ENCODE measurements at regions not wholly inside any gene's neighbourhood (a gene's known extent, or its start where the extent isn't known, plus 50 kb on each side); places are given as distances from the start of the nearest gene placed in this dataset.

DNA sequence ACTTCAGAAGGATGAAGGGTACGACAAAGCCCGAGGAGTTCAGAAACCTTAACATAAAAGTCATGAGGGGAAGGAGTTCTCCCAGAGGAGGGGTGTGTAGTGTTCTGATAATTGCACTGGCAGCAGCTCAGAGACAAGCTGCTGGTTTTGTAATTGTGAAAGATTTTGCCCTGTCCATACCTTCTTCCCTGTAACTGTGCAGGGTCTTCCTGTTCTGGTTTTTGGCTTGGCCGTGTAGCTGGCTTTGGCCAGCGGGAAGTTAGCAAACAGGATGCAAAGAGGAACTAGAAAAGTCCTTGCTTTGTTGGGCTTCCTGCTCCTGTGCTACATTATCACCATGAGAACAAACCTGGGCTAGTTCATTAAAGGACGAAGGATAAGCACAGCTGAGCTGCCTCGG lies 160.8 kb downstream of the LPIN1 start:
- TF ChIP-seq, protein P1, sequence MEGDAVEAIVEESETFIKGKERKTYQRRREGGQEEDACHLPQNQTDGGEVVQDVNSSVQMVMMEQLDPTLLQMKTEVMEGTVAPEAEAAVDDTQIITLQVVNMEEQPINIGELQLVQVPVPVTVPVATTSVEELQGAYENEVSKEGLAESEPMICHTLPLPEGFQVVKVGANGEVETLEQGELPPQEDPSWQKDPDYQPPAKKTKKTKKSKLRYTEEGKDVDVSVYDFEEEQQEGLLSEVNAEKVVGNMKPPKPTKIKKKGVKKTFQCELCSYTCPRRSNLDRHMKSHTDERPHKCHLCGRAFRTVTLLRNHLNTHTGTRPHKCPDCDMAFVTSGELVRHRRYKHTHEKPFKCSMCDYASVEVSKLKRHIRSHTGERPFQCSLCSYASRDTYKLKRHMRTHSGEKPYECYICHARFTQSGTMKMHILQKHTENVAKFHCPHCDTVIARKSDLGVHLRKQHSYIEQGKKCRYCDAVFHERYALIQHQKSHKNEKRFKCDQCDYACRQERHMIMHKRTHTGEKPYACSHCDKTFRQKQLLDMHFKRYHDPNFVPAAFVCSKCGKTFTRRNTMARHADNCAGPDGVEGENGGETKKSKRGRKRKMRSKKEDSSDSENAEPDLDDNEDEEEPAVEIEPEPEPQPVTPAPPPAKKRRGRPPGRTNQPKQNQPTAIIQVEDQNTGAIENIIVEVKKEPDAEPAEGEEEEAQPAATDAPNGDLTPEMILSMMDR (IDR thresholded peaks at IDR 0.05) = no peak
- TF ChIP-seq POLR2A (IDR thresholded peaks at IDR 0.05) = no peak
